ENCODE measurements at regions not wholly inside any gene's neighbourhood (a gene's known extent, or its start where the extent isn't known, plus 50 kb on each side); places are given as distances from the start of the nearest gene placed in this dataset.

DNA sequence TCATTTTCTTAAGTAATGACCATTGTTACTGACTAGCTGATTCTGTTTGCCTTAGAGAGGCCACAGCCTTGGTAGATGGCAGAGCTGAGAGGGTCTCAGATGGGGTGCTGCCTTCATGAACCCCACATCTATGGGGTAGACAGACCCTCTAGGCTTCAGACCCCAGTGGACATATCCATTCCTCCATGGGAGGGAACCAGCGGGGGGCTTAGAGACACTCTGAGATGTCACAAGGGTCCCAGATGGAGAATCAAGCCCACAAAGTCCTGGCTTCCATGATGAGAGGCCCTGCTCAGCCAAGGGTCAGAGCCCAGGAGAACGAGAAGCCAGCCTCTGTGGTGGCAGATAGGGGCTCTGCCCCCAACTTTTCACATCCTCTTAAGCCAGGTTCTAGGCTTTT is 408.6 kb downstream of the TCERG1L start:
- DNase-seq (ENCODE audit: low read depth in 1 of 2, low spot score in 1 of 2): no peak
- TF ChIP-seq SPI1 (IDR thresholded peaks at IDR 0.05; ENCODE audit: borderline replicate concordance, low read depth) (no peak), POLR2AphosphoS5 (IDR thresholded peaks at IDR 0.05; ENCODE audit: low read depth) (no peak), REST (IDR thresholded peaks at IDR 0.05; ENCODE audit: insufficient replicate concordance, low read depth) (no peak), GABPA (IDR thresholded peaks at IDR 0.05; ENCODE audit: low read depth) (no peak)
- TF ChIP-seq, protein P1, sequence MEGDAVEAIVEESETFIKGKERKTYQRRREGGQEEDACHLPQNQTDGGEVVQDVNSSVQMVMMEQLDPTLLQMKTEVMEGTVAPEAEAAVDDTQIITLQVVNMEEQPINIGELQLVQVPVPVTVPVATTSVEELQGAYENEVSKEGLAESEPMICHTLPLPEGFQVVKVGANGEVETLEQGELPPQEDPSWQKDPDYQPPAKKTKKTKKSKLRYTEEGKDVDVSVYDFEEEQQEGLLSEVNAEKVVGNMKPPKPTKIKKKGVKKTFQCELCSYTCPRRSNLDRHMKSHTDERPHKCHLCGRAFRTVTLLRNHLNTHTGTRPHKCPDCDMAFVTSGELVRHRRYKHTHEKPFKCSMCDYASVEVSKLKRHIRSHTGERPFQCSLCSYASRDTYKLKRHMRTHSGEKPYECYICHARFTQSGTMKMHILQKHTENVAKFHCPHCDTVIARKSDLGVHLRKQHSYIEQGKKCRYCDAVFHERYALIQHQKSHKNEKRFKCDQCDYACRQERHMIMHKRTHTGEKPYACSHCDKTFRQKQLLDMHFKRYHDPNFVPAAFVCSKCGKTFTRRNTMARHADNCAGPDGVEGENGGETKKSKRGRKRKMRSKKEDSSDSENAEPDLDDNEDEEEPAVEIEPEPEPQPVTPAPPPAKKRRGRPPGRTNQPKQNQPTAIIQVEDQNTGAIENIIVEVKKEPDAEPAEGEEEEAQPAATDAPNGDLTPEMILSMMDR (IDR thresholded peaks at IDR 0.05; ENCODE audit: insufficient read depth, low read length): no peak
- Histone ChIP-seq H3K4me3 (replicated peaks; ENCODE audit: insufficient read depth, low read length) (no peak overlapping the region), H3K27me3 (ENCODE audit: insufficient read depth, poor library complexity, severe bottlenecking) (no peaks in the 10 kb centered on the region), H3K27ac (replicated peaks) (no peak overlapping the region)

DNA sequence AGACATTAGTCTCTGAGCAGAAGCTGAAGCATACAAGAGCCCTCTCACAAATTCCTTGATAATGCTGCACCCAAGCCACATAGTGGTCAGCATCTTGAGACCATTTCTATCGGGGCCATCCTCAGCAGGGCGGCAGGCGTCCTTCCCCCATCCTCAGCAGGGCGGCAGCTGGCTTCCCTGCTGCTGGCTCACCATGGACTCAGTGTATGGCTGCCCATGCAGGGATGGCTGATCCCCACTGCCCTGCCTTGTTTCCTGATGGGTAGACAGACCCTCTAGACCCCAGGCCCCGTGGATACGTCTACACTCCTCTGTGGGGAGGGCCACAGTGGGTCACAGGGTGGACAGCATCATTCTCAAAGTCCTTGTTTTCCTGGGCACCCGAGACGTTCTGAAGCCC is 406.8 kb downstream of the TCERG1L start:
- TF ChIP-seq GABPA (IDR thresholded peaks at IDR 0.05; ENCODE audit: low read depth): no peak
- TF ChIP-seq, protein P1 (IDR thresholded peaks at IDR 0.05; ENCODE audit: insufficient read depth, low read length): no peak
- no peak for TF ChIP-seq REST (IDR thresholded peaks at IDR 0.05; ENCODE audit: insufficient replicate concordance, low read depth)
- TF ChIP-seq SPI1 (IDR thresholded peaks at IDR 0.05; ENCODE audit: borderline replicate concordance, low read depth): no peak
- no peak for TF ChIP-seq POLR2AphosphoS5 (IDR thresholded peaks at IDR 0.05; ENCODE audit: low read depth)

GRCh38 chr10:130905386-130905785 is 406.1 kb downstream of the TCERG1L start:
- TF ChIP-seq POLR2AphosphoS5 (IDR thresholded peaks at IDR 0.05; ENCODE audit: low read depth): no peak
- no peak for TF ChIP-seq SPI1 (IDR thresholded peaks at IDR 0.05; ENCODE audit: borderline replicate concordance, low read depth)
- TF ChIP-seq GABPA (IDR thresholded peaks at IDR 0.05; ENCODE audit: low read depth): no peak
- H3K27ac ChIP-seq (replicated peaks): no peak overlapping the region
- no peak overlapping the region for H3K4me3 ChIP-seq (replicated peaks; ENCODE audit: insufficient read depth, low read length)
- DNase-seq (ENCODE audit: low read depth in 1 of 2, low spot score in 1 of 2): no peak
- no peaks in the 10 kb centered on the region for H3K27me3 ChIP-seq (ENCODE audit: insufficient read depth, poor library complexity, severe bottlenecking)

More for the DNA sequence above, 406.8 kb downstream of the TCERG1L start:
- no peak for DNase-seq (ENCODE audit: low read depth in 1 of 2, low spot score in 1 of 2)
- Histone ChIP-seq H3K4me3 (replicated peaks; ENCODE audit: insufficient read depth, low read length) (no peak overlapping the region), H3K27me3 (ENCODE audit: insufficient read depth, poor library complexity, severe bottlenecking) (no peaks in the 10 kb centered on the region), H3K27ac (replicated peaks) (no peak overlapping the region)

DNA sequence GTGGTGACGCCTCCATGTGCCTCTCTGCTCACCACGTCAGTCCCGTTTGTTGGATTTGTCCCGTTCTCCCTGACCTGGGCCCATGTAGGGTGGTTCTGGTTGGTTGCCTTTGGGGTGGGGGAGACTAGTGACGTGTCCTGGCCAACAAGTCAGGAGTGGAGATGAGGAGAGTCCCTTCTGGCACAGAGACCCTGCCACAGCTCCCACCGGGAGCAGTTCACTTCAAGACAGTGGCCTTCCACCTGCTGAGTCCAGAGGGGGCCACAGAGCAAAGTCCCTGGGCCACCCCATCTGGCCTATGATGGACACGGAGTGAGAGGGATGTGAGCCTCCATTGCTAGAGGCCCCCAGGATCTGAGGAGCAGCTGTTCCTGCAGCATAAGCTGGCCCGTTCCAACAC is 405.6 kb downstream of the TCERG1L start:
- no peak overlapping the region for H3K27ac ChIP-seq (replicated peaks)
- no peak for TF ChIP-seq SPI1 (IDR thresholded peaks at IDR 0.05; ENCODE audit: borderline replicate concordance, low read depth)
- TF ChIP-seq REST (IDR thresholded peaks at IDR 0.05; ENCODE audit: insufficient replicate concordance, low read depth): no peak
- no peak for TF ChIP-seq GABPA (IDR thresholded peaks at IDR 0.05; ENCODE audit: low read depth)
- TF ChIP-seq, protein P1 (IDR thresholded peaks at IDR 0.05; ENCODE audit: insufficient read depth, low read length): no peak

More for the DNA sequence above, 405.6 kb downstream of the TCERG1L start:
- DNase-seq (ENCODE audit: low read depth in 1 of 2, low spot score in 1 of 2): no peak
- H3K4me3 ChIP-seq (replicated peaks; ENCODE audit: insufficient read depth, low read length): no peak overlapping the region
- H3K27me3 ChIP-seq (ENCODE audit: insufficient read depth, poor library complexity, severe bottlenecking): no peaks in the 10 kb centered on the region
